Osteoblast (primary cell): ENCODE measurements at regions not wholly inside any gene's neighbourhood (a gene's known extent, or its start where the extent isn't known, plus 50 kb on each side); places are given as distances from the start of the nearest gene placed in this dataset.
A peak's percentile ranks its signal among the peaks of the same experiment; 100 is the strongest.

Source experiments
- DNase-seq: peaks from one replicate; pipeline ENCODE4 v3.0.0; 2011; ENCODE audit warnings: low spot score, mixed read lengths; ENCODE audit not compliant: insufficient read length; ENCODE audit errors: missing footprints
- H2AFZ ChIP-seq: 2 replicates; pipeline ENCODE4 v1.6.0; 2011; ENCODE audit warnings: mild to moderate bottlenecking, low read length
- H3K27ac ChIP-seq: 2 replicates; pipeline ENCODE4 v1.5.1; 2011; ENCODE audit warnings: mild to moderate bottlenecking, low read depth, low read length, moderate library complexity
- H3K27me3 ChIP-seq: 2 replicates; pipeline ENCODE4 v1.6.0; 2012; ENCODE audit warnings: mild to moderate bottlenecking, control low read depth, inconsistent platforms, low read length, moderate library complexity; ENCODE audit not compliant: insufficient read depth
- H3K36me3 ChIP-seq: 2 replicates; pipeline ENCODE4 v1.5.1; 2011; ENCODE audit warnings: mild to moderate bottlenecking, low read length, control low read depth, moderate library complexity; ENCODE audit not compliant: insufficient read depth
- H3K4me1 ChIP-seq: 2 replicates; pipeline ENCODE4 v1.5.1; 2011; ENCODE audit warnings: mild to moderate bottlenecking, low read length, control low read depth, moderate library complexity; ENCODE audit not compliant: insufficient read depth
- H3K4me2 ChIP-seq: 2 replicates; pipeline ENCODE4 v1.6.0; 2011; ENCODE audit warnings: mild to moderate bottlenecking, low read length; ENCODE audit not compliant: insufficient read depth
- H3K4me3 ChIP-seq: fragments of 200-600 bp; sonication (generic); 3 replicates; pipeline ENCODE4 v1.5.1; 2012; ENCODE audit warnings: mild to moderate bottlenecking, low read length, inconsistent platforms; ENCODE audit not compliant: insufficient read depth
- H3K79me2 ChIP-seq: 2 replicates; pipeline ENCODE4 v1.6.0; 2012; ENCODE audit warnings: mild to moderate bottlenecking, low read length, control low read depth, inconsistent platforms; ENCODE audit not compliant: insufficient read depth
- H3K9me3 ChIP-seq: 2 replicates; pipeline ENCODE4 v1.5.1; 2011; ENCODE audit warnings: low read depth, low read length, control low read depth
- H4K20me1 ChIP-seq: 2 replicates; pipeline ENCODE4 v1.6.0; 2012; ENCODE audit warnings: mild to moderate bottlenecking, low read length, control low read depth; ENCODE audit not compliant: insufficient read depth
- CTCF ChIP-seq: IDR thresholded peaks from 2 replicates; pipeline ENCODE4 v1.5.1; 2011; ENCODE audit warnings: mild to moderate bottlenecking, low read depth, low read length, moderate library complexity; ENCODE audit errors: extremely low read depth

- H2AFZ ChIP-seq: no peak overlapping the region
- no peak overlapping the region for H3K4me3 ChIP-seq
- H3K4me1 ChIP-seq: no peaks in the 10 kb centered on the region
- H3K4me2 ChIP-seq: no peak overlapping the region
- no peaks in the 10 kb centered on the region for H3K9me3 ChIP-seq
- no peaks in the 10 kb centered on the region for H3K27me3 ChIP-seq
- DNase-seq: no peak
- H4K20me1 ChIP-seq: no peaks in the 10 kb centered on the region
- no peak for TF ChIP-seq CTCF
- H3K27ac ChIP-seq: no peak overlapping the region
- H3K79me2 ChIP-seq: no peaks in the 10 kb centered on the region
- H3K36me3 ChIP-seq: no peaks in the 10 kb centered on the region
These were observed 513.2 kb downstream of the COL11A1 start for GRCh38 chr1:102595106-102595505.

- no peak for DNase-seq
- no peak for TF ChIP-seq CTCF
- no peaks in the 10 kb centered on the region for H4K20me1 ChIP-seq
These were observed 515.0 kb downstream of the COL11A1 start for GRCh38 chr1:102593276-102593675.

GRCh38 chr1:102588536-102588935 is 519.8 kb downstream of the COL11A1 start:
- H4K20me1 ChIP-seq: no peaks in the 10 kb centered on the region
- no peaks in the 10 kb centered on the region for H3K4me1 ChIP-seq
- no peak overlapping the region for H3K4me2 ChIP-seq
- no peaks in the 10 kb centered on the region for H3K36me3 ChIP-seq
- no peaks in the 10 kb centered on the region for H3K9me3 ChIP-seq
- H3K27ac ChIP-seq: no peak overlapping the region
- no peaks in the 10 kb centered on the region for H3K79me2 ChIP-seq
- no peaks in the 10 kb centered on the region for H3K27me3 ChIP-seq
- no peak overlapping the region for H3K4me3 ChIP-seq
- TF ChIP-seq CTCF: no peak
- no peak for DNase-seq
- no peak overlapping the region for H2AFZ ChIP-seq

More at GRCh38 chr1:102593276-102593675, 515.0 kb downstream of the COL11A1 start:
- Histone ChIP-seq H3K4me1 (no peaks in the 10 kb centered on the region), H3K4me3 (no peak overlapping the region), H3K27ac (no peak overlapping the region), H3K79me2 (no peaks in the 10 kb centered on the region), H3K4me2 (no peak overlapping the region), H3K36me3 (no peaks in the 10 kb centered on the region), H2AFZ (no peak overlapping the region), H3K9me3 (no peaks in the 10 kb centered on the region), H3K27me3 (no peaks in the 10 kb centered on the region)

- no peak for TF ChIP-seq CTCF
- H3K27ac ChIP-seq: no peak overlapping the region
These were observed 522.3 kb downstream of the COL11A1 start for GRCh38 chr1:102586022-102586421.

More at GRCh38 chr1:102586022-102586421, 522.3 kb downstream of the COL11A1 start:
- no peaks in the 10 kb centered on the region for H3K79me2 ChIP-seq
- no peaks in the 10 kb centered on the region for H3K36me3 ChIP-seq
- H2AFZ ChIP-seq: no peak overlapping the region
- H3K4me1 ChIP-seq: no peaks in the 10 kb centered on the region
- H4K20me1 ChIP-seq: no peaks in the 10 kb centered on the region
- H3K4me2 ChIP-seq: no peak overlapping the region
- H3K9me3 ChIP-seq: no peaks in the 10 kb centered on the region
- DNase-seq: peak; percentile 9
- no peak overlapping the region for H3K4me3 ChIP-seq
- no peaks in the 10 kb centered on the region for H3K27me3 ChIP-seq
